GM12873 (cell line): ENCODE measurements at regions not wholly inside any gene's neighbourhood (a gene's known extent, or its start where the extent isn't known, plus 50 kb on each side); places are given as distances from the start of the nearest gene placed in this dataset.

ENCODE experiments used
- TF ChIP-seq, protein P1 (sequence below): IDR thresholded peaks from 2 replicates; pipeline ENCODE4 v1.5.1; 2012; ENCODE audit warnings: low read depth, mild to moderate bottlenecking, moderate library complexity, low read length, control low read depth; ENCODE audit not compliant: insufficient read depth; ENCODE audit errors: missing control alignments

- TF ChIP-seq, protein P1, sequence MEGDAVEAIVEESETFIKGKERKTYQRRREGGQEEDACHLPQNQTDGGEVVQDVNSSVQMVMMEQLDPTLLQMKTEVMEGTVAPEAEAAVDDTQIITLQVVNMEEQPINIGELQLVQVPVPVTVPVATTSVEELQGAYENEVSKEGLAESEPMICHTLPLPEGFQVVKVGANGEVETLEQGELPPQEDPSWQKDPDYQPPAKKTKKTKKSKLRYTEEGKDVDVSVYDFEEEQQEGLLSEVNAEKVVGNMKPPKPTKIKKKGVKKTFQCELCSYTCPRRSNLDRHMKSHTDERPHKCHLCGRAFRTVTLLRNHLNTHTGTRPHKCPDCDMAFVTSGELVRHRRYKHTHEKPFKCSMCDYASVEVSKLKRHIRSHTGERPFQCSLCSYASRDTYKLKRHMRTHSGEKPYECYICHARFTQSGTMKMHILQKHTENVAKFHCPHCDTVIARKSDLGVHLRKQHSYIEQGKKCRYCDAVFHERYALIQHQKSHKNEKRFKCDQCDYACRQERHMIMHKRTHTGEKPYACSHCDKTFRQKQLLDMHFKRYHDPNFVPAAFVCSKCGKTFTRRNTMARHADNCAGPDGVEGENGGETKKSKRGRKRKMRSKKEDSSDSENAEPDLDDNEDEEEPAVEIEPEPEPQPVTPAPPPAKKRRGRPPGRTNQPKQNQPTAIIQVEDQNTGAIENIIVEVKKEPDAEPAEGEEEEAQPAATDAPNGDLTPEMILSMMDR: no peak
Measured at GRCh38 chr2:157984866-157985265, 108.7 kb upstream of the ACVR1 start.

DNA sequence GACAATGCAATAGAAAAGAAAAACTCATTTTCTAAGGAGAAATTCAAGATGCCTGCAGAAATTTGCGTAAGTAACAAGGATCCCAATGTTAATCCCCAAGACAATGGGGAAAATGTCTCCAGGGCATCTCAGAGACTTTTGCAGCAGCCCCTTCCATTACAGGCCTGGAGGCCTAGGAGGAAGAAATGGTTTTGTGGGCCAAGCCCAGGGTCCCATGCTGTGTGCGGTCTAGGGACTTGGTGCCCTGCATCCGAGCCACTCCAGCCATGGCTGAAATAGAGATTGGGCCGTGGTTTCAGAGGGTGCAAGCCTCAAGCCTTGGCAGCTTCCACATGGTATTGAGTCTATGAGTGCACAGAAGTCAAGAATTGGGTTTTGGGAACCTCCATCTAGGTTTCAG lies 103.9 kb upstream of the ACVR1 start:
- TF ChIP-seq, protein P1: no peak

DNA sequence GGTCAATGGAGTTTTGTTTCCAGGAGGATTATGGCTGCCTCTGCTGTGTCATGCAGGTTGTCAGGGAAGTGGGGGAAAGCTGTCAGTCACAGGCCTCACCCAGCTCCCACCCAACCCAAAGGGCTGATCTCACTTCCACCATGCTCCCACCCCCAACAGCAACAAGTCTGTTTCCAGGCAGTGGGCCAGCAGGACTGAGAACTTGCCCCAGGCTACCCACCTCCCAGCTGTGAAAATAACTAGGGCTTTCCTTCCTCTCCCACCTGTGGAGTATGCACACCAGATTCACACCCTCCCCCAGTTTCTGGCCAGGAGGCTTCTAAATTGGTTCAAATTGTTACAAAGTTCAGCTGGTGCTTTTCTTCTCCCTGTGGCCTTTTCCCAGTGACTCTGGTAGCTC lies 95.6 kb upstream of the ACVR1 start:
- TF ChIP-seq, protein P1: no peak

GRCh38 chr2:157967856-157968255 lies 91.7 kb upstream of the ACVR1 start:
- TF ChIP-seq, protein P1: no peak

- TF ChIP-seq, protein P1: no peak
Measured at GRCh38 chr2:157959249-157959648, 83.1 kb upstream of the ACVR1 start.

GRCh38 chr2:157957596-157957995 lies 81.5 kb upstream of the ACVR1 start:
- TF ChIP-seq, protein P1: no peak

DNA sequence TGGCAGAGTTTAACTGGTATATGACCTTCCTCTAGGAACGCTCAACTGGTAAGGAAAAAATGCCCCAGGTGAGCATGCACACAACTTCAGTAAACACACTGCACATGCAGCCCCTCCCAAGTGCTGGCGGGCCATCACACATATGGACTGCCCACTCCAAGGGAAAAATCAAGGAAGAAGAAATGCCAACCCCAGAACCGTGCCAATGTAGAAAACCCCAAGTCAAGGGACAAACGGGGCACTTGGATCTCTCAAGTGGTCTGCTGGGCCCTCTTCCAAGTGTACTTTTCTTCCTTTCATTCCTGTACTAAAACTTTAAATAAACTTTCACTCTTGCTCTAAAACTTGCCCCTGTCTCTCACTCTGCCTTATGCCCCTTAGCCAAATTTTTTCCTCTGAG lies 76.4 kb upstream of the ACVR1 start:
- TF ChIP-seq, protein P1: no peak
